Peyer's patch (tissue), 4 donors: ENCODE measurements at regions not wholly inside any gene's neighbourhood (a gene's known extent, or its start where the extent isn't known, plus 50 kb on each side); places are given as distances from the start of the nearest gene placed in this dataset.

Source experiments
- POLR2A ChIP-seq, 2 donors: fragments of 450-650 bp; IDR thresholded peaks; one replicate each; pipeline ENCODE4 v1.5.1; 2017; ENCODE audit warnings: antibody characterized with exemption in 2 of 2, mild to moderate bottlenecking in 2 of 2, moderate library complexity in 2 of 2
- TF ChIP-seq, protein P1 (sequence below), 6 experiments: fragments of 450-650 bp in 4 of 6; fragments of 200-600 bp in 2 of 6; sonication (generic) in 1 of 6; IDR thresholded peaks; one replicate each; pipeline ENCODE4 v1.5.1; 2017 to 2019; ENCODE audit warnings: antibody characterized with exemption in 6 of 6, mild to moderate bottlenecking in 3 of 6, moderate library complexity in 1 of 6

DNA sequence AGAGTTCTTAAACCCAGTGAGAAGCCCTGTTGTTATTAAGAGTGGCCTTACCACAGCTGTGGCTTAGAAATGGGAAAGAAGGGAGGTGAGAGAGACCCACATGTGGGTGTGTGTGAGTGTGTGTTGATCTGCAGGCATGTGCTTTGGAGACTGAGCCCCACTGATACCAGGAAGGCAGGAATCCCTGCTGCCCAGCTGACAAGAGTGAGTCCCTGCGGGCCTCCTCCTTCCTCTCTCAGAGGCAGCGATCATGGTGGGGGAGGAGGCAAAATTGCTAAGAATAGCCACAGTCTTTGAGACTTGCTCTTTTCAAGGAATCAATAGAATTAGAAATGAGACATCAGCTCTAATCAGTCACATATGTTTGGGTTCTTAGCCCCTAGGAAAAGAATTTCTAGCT, 87.0 kb upstream of the WARS2 start:
- TF ChIP-seq, protein P1, sequence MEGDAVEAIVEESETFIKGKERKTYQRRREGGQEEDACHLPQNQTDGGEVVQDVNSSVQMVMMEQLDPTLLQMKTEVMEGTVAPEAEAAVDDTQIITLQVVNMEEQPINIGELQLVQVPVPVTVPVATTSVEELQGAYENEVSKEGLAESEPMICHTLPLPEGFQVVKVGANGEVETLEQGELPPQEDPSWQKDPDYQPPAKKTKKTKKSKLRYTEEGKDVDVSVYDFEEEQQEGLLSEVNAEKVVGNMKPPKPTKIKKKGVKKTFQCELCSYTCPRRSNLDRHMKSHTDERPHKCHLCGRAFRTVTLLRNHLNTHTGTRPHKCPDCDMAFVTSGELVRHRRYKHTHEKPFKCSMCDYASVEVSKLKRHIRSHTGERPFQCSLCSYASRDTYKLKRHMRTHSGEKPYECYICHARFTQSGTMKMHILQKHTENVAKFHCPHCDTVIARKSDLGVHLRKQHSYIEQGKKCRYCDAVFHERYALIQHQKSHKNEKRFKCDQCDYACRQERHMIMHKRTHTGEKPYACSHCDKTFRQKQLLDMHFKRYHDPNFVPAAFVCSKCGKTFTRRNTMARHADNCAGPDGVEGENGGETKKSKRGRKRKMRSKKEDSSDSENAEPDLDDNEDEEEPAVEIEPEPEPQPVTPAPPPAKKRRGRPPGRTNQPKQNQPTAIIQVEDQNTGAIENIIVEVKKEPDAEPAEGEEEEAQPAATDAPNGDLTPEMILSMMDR (IDR thresholded peaks at IDR 0.05), result no peak
- TF ChIP-seq POLR2A (IDR thresholded peaks at IDR 0.05), result no peak
